ENCODE measurements at regions not wholly inside any gene's neighbourhood (a gene's known extent, or its start where the extent isn't known, plus 50 kb on each side); places are given as distances from the start of the nearest gene placed in this dataset.

DNA sequence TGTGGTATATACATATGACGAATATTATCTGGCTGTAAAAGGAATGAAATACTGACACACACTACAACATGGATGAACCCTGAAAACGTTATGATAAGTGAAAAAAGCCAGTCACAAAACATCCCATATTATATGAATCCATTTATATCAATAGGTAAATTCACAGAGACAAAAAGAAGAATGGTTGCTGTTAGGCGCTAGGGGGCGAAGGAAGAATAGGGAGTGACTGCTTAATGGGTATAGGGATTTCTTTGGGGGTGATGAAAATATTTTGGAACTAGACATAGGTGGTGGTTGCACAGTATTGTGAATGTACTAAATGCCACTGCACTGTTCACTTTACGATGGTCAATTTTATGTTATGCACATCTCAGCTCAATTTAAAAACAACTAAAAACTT is 96.4 kb upstream of the EGFL6 start:
- no peaks in the 10 kb centered on the region for H3K36me3 ChIP-seq
- H3K9me3 ChIP-seq, result no peaks in the 10 kb centered on the region
- no peak overlapping the region for H3K4me3 ChIP-seq
- no peaks in the 10 kb centered on the region for H3K4me1 ChIP-seq
- no peak for DNase-seq (ENCODE audit: extremely low spot score in 2 of 2)
- no peaks in the 10 kb centered on the region for H3K27me3 ChIP-seq
- H3K27ac ChIP-seq, result peak overlapping the region; percentile 41
- TF ChIP-seq POLR2AphosphoS5 (IDR thresholded peaks at IDR 0.05; ENCODE audit: insufficient read depth in 1 of 2, low read depth in 1 of 2) (no peak), POLR2A (IDR thresholded peaks at IDR 0.05) (no peak)
- TF ChIP-seq, protein P1, sequence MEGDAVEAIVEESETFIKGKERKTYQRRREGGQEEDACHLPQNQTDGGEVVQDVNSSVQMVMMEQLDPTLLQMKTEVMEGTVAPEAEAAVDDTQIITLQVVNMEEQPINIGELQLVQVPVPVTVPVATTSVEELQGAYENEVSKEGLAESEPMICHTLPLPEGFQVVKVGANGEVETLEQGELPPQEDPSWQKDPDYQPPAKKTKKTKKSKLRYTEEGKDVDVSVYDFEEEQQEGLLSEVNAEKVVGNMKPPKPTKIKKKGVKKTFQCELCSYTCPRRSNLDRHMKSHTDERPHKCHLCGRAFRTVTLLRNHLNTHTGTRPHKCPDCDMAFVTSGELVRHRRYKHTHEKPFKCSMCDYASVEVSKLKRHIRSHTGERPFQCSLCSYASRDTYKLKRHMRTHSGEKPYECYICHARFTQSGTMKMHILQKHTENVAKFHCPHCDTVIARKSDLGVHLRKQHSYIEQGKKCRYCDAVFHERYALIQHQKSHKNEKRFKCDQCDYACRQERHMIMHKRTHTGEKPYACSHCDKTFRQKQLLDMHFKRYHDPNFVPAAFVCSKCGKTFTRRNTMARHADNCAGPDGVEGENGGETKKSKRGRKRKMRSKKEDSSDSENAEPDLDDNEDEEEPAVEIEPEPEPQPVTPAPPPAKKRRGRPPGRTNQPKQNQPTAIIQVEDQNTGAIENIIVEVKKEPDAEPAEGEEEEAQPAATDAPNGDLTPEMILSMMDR (IDR thresholded peaks at IDR 0.05), result no peak
- intact Hi-C loops (cut with DNase I), result no loop called here

DNA sequence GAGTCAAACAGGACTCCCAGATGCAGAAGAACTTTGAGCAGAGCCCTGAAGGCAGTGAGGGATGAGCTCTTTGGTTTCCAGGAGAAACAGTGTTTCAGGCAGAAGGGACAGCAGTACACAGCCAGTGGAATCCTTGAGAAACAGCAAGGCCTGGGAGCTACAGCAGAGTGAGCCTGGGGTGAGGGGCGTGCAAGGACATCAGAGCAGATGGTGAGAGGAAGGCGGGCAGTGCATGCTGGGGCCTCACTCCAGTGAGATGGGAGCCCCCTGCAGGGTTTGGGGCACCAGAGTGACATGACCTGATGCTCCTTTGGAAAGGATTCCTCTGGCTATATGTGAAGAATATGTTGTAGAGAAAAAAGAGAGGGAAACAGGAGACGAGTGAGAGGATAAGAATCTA is 98.1 kb upstream of the EGFL6 start:
- Histone ChIP-seq H3K4me1 (no peaks in the 10 kb centered on the region), H3K9me3 (no peaks in the 10 kb centered on the region), H3K27me3 (no peaks in the 10 kb centered on the region), H3K4me3 (no peak overlapping the region), H3K36me3 (no peaks in the 10 kb centered on the region), H3K27ac (no peak overlapping the region)
- intact Hi-C loops (cut with DNase I), result no loop called here
- TF ChIP-seq, protein P1 (IDR thresholded peaks at IDR 0.05), result no peak
- no peak for TF ChIP-seq POLR2A (IDR thresholded peaks at IDR 0.05)
- no peak for TF ChIP-seq POLR2AphosphoS5 (IDR thresholded peaks at IDR 0.05; ENCODE audit: insufficient read depth in 1 of 2, low read depth in 1 of 2)
- DNase-seq (ENCODE audit: extremely low spot score in 2 of 2), result no peak

DNA sequence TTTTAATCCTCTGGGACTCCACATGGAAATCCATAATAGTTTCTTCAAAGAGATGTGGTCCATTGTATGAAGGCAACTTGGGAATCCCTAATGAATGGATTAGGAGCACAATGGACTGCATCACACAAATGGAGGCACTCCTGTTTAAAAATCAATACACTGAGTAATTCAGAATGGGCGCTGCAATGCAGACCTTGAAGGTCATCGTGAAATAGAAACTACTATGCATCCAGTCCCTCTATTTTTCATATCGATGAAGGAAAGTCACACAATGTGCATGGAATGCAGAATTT is 98.8 kb upstream of the EGFL6 start:
- DNase-seq (ENCODE audit: extremely low spot score in 2 of 2), result no peak
- no peak overlapping the region for H3K27ac ChIP-seq
- no peaks in the 10 kb centered on the region for H3K36me3 ChIP-seq
- H3K27me3 ChIP-seq, result no peaks in the 10 kb centered on the region
- H3K4me3 ChIP-seq, result no peak overlapping the region
- intact Hi-C loops (cut with DNase I), result no loop called here
- no peak for TF ChIP-seq POLR2AphosphoS5 (IDR thresholded peaks at IDR 0.05; ENCODE audit: insufficient read depth in 1 of 2, low read depth in 1 of 2)
- TF ChIP-seq, protein P1 (IDR thresholded peaks at IDR 0.05), result no peak
- TF ChIP-seq POLR2A (IDR thresholded peaks at IDR 0.05), result no peak
- H3K9me3 ChIP-seq, result no peaks in the 10 kb centered on the region
- no peaks in the 10 kb centered on the region for H3K4me1 ChIP-seq

DNA sequence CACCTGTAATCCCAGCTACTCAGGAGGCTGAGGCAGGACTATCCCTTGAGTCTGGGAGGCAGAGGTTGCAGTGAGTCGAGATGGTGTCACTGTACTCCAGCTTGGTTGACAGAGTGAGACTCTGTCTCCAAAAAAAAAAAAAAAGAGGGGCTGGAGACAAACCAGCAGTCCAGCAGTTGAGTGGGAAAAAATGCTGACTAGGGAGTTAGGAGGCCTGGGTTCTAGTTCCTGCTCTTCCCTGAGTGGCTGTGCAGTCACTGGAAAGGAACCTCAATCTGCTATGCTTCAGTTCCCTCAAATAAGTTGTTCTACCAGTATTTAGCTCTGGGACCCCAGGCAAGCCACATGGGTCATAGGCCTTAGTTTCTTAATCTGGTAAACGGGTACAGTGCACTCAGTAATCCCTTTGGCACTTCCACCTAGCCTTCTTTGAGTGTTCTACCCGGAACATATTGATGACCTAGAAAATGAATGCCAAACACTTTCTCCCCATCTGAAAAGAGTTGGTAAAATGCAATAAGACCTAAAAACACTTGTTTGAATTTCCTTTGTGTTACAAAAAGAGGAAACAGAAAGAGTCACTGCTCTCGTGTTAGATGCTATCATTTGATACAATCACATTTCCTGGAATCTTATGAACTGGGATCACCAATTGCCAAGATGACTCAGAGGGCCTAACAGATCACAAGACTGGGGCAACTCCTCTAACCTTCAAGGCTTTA is 99.3 kb upstream of the EGFL6 start:
- H3K36me3 ChIP-seq, result no peaks in the 10 kb centered on the region
- no peaks in the 10 kb centered on the region for H3K27me3 ChIP-seq
- no peaks in the 10 kb centered on the region for H3K4me1 ChIP-seq
- intact Hi-C loops (cut with DNase I), result no loop called here
- no peak for DNase-seq (ENCODE audit: extremely low spot score in 2 of 2)
- TF ChIP-seq POLR2AphosphoS5 (IDR thresholded peaks at IDR 0.05; ENCODE audit: insufficient read depth in 1 of 2, low read depth in 1 of 2) (peak in 1 of 2 donors; percentile 58), POLR2A (IDR thresholded peaks at IDR 0.05) (no peak)
- TF ChIP-seq, protein P1 (IDR thresholded peaks at IDR 0.05), result no peak
- H3K9me3 ChIP-seq, result no peaks in the 10 kb centered on the region
- no peak overlapping the region for H3K27ac ChIP-seq
- H3K4me3 ChIP-seq, result no peak overlapping the region

DNA sequence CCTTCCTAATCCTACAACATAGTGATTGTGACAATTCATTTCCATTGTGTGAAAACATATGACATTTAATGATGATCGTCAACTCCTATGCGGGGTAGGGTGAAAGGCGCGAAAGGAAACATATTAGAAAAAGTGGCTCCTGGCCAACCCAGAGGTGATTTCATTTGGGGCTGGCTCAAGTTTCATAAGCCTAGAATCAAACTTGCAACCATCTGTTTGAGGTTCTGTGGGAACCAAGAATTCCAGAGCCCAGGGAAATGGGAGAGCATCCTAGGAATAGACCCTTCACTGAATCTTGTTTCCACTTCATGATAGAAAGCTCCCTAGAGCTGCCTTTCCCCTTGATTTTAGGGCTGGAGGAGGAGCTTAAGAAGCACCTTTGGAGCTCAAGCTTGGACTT is 101.3 kb upstream of the EGFL6 start:
- H3K36me3 ChIP-seq, result no peaks in the 10 kb centered on the region
- H3K4me3 ChIP-seq, result no peak overlapping the region
- no peak for DNase-seq (ENCODE audit: extremely low spot score in 2 of 2)
- H3K27me3 ChIP-seq, result no peaks in the 10 kb centered on the region
- TF ChIP-seq, protein P1 (IDR thresholded peaks at IDR 0.05), result no peak
- TF ChIP-seq POLR2AphosphoS5 (IDR thresholded peaks at IDR 0.05; ENCODE audit: insufficient read depth in 1 of 2, low read depth in 1 of 2), result no peak
- TF ChIP-seq POLR2A (IDR thresholded peaks at IDR 0.05), result no peak
- no peaks in the 10 kb centered on the region for H3K9me3 ChIP-seq
- H3K4me1 ChIP-seq, result no peaks in the 10 kb centered on the region
- no peak overlapping the region for H3K27ac ChIP-seq
- intact Hi-C loops (cut with DNase I), result no loop called here

Measured in vagina (tissue), 2 donors.